ENCODE measurements at regions not wholly inside any gene's neighbourhood (a gene's known extent, or its start where the extent isn't known, plus 50 kb on each side); places are given as distances from the start of the nearest gene placed in this dataset.

DNA sequence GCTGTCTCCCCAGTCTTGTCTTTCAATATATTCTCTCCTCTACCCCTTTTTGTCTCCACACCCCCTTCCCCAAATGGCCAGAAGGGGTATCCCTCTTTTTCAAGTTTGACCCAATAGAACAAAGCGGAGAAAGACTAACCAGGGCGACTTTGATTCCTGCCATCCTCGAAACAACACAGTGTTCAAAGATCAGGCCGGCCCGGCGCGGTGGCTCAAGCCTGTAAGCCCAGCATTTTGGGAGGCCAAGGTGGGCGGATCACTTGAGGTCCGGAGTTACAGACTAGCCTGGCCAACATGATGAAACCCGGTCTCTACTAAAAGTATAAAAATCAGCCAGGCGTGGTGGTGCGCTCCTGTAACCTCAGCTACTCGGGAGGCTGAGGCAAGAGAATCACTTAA, 77.0 kb upstream of the IFNAR2 start:
- no peak for TF ChIP-seq POLR2A (IDR thresholded peaks at IDR 0.05; ENCODE audit: low read length)
- no peak for TF ChIP-seq GATA1 (IDR thresholded peaks at IDR 0.05; ENCODE audit: low read depth, low read length)
